CD4-positive, alpha-beta T cell treated with Interleukin-6 for 4 hours (primary cell): ENCODE measurements at regions not wholly inside any gene's neighbourhood (a gene's known extent, or its start where the extent isn't known, plus 50 kb on each side); places are given as distances from the start of the nearest gene placed in this dataset.
"Not testable (repeated sequence)": the region's sequence is repeated elsewhere in the genome, so short reads cannot be mapped to it uniquely, and the experiment has no call there.

Experiments
- DNase-seq: peaks from one replicate; pipeline ENCODE4 v3.0.0-alpha.2; 2020; ENCODE audit warnings: mixed read lengths

DNA sequence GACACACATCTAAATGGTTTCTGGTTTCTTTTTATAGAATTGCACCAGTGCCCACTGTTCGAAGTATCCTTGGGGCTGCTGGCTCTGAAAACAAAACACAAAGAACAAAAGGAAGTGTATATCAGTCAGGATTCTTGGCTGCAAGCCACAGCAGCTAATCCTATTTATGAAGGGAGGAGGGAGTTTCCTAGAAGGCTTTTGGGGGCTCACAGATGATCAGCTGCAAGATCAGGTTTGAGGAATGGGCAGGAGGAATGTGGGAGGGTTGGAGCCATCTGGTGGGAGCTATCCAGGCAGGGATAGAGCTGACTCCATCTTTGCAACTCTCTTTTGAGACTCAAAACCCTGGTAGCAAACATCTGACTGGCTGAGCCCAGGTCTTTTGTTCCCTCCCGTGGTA, 118.3 kb upstream of the EEF2KMT start:
- DNase-seq = no peak

DNA sequence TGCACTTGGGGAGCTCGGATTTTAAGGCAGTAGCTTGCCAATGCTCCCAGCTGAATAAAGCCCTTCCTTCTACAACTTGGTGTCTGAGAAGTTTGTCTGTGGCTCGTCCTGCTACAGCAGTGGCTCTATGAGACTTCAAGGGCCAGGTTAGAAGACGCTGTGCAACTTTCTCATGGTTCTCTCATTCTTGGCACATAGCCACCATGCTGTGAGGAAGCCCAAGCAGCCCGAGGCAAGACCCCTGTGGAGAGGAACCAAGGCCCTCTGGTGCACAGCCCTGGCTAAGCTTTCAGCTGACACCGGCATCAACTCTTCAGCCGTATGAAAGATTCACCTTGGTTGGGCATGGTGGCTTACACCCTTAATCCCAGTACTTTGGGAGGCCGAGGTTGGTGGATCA, 116.9 kb upstream of the EEF2KMT start:
- no peak for DNase-seq

DNA sequence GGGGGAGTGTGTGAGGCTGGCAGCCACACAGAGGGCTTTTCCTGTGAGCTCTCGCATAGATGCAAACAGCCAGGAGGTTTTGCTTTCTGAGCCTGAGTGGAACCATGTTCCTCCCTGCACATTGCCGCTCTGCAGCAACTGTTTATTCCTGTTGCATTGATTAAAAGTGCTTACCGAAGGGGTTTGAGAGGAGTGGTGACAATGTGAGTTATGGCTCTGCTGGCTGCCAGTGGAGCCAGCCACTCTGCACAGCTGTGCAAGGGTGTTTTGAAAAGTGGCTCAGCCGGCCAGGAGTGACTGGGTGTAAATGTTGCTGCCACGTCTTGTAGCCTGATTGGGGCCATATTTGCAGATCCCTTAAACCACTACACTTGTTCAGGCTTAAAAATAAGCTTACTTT, 114.9 kb upstream of the EEF2KMT start:
- DNase-seq = not testable (repeated sequence)

DNA sequence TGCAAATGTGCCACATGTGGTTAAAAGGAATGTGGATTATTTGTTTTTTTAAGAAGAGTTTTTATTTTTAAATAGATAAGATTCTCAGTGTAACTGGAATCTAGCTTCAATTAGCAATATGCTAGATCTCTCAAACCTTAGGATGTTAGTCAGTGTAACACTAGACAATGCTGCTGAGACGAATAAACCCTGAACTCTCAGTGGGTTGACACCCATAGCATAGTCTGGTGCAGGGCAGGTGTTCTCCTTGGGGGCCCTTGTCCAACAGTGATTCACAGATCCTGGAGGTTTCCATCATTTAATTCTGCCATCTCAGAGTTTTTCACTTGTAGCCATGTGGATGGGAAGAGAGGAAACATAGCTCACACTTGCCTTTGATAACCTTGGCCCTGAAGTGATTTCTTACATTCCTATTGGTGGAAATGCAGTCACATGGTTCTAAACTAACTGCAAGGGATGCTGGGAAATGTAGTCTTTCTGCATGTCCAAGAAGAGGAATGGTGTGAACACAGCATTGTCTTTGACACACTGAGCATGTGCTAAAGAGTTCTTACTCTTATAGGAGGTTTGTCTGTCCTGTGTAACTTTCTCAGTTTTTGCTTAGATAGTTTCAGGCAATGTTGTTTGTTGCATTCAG, 110.4 kb upstream of the EEF2KMT start:
- DNase-seq = not testable (repeated sequence)

DNA sequence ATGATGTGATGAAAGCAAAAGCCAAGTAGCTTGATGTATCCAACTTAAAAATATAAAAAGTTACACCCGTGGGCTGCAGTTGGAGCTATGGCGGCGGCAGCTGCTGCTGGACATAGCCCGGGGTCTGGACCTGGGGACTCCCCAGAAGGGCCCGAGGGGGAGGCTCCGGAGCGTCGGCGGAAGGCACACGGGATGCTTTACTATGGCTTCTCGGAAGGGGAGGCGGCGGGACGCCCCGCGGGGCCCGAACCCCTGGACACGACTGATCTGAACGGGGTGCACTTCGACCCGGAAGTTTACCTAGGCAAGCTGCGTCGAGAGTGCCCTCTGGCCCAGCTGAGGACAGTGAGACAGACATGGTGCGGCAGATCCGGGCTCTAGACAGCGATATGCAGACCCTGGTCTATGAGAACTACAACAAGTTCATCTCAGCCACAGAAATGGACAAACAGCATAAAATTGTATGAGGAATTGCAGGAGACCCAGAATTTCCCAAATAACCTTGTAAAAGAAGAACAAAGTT, 109.5 kb upstream of the EEF2KMT start:
- DNase-seq = no peak

DNA sequence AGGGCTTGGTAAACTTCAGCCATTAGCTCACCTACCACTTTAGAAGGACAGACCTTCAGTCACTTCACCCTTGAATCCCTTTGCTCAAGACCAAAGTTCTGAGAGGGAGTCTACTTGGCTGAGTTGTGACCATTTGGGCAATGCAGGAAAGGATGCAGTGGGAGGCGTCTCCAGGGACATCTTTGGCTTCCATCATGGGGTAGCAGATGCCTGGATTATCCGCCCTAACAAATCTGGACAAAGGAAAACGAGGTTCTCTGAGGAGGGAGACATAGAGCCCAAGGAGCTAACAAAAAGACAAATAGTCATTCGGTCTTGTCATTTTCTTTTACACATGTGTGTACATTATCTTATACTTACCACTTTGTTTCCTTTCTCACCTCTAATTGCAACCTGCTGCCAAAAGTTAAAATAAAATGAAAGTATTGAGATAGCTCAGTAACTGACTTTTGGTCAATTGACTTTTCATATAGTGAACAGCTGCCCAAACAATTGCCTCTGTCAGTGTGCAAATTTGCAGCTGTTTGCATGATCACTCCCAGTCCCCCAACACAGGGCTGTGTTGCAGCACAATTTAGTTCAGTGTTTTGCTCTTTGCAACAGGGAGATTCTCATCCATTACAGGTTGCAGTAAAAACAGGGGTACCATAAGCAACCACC, 108.9 kb upstream of the EEF2KMT start:
- no peak for DNase-seq

DNA sequence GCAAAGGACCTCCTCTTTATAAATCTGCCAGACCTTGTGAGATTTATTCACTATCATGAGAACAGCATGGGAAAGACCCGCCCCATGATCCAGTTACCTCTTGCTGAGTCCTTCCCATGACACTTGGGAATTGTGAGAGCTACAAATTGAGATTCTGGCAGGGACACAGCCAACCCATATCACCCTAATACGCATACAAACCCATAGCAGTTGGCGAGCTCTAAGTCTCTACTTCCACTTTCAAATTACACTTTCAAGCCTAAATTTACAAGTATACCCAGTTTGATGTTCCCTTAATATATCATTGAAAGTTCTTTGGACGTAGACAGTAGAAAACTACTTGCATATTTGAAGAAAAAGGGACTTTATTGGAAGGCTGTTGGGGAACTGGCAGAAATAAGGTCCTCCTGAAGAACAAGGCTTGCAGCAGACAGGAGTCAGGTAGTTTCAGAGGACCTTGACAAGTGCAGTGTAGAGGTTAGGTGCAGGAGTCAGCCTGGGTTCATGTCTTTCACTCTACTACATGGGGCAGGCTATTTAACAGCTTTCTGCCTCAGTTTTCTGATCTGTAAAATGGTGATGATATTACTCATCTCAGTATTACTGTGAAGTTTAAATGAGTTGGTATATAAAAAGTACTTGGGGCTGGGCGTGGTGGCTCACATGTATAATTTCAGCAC, 107.9 kb upstream of the EEF2KMT start:
- no peak for DNase-seq

DNA sequence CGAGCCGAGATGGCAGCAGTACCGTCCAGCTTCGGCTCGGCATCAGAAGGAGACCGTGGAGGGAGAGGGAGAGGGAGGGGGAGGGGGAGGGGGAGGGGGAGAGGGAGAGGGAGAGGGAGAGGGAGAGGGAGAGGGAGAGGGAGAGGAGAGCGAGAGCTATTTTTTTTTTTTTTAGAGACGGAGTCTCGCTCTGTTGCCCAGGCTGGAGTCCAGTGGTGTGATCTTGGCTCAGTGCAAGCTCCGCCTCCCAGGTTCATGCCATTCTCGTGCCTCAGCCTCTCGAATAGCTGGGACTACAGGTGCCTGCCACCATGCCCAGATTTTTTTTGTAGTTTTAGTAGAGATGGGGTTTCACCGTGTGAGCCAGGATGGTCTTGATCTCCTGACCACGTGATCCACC, 106.1 kb upstream of the EEF2KMT start:
- DNase-seq = not testable (repeated sequence)

DNA sequence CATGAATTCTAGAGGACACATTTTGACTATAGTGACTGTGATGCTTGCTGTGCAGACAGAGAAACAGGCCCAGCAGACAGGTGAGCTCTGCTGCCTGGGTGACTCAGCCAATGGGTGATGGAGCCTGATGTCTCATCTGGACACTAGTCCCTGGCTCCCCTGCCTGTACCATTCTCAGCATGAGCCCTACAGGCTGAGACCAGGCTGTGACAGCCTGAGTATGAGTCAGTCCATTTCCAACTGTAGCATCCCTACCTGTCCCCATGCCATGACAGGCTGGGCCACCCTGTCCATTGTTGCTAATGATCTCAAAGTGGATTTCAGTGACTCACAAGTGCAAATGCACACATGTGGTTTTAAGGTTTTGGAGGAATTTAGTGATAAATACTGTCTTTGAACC, 102.5 kb upstream of the EEF2KMT start:
- no peak for DNase-seq

DNA sequence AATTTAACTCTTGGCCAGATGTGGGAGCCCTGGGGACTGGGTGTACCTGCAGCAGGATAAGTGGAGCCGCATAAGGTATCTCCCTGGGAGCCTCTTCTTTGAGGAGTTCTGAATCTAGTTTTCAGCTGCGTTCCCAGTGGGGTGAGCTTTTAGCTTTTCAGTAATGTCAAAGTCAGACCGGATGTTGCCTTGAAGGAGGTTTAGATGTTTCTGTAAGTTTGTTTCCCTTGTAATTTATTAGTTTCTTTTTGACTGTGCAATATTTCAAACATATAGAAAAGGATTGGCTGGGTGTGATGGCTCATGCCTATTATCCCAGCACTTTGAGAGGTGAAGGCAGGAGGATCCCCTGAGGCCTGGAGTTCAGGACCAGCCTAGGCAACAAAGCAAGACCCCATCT, 98.6 kb upstream of the EEF2KMT start:
- DNase-seq = no peak

DNA sequence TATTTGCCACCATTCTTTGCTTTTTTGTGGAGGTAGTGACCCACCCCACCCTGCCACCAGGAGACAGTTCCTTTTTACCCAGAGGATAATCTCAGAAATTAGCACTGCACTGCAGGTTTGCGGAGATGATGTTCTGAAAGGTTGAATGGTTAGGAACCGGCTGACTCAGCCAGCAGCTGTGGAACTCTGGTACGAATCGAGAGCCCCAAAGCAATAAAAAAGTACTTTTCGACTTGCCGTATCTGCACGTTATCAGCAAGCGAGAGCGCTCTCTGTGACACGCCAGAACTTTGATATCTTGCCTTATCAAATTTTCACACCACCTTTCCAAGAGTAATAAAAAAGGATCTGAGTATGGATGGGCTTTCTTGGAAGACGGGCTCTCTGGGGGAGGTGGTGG, 96.3 kb upstream of the EEF2KMT start:
- no peak for DNase-seq

DNA sequence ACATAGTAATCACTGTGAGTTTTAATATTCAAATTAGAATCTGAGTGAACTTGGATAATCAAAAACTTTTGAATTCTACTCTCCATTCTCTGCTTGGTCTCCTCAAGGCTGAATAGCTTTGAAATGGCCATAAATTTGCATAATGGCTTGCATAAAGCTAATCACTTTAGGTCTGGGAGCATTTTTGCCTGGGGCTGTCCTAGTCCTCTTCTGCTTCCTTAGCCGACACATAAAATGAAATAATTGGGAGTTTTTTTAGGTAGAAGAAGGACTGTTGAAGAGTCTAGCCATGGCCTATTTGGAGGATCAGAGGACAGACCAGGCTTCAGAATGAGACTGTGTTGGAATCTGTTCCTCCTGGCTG, 91.4 kb upstream of the EEF2KMT start:
- no peak for DNase-seq

DNA sequence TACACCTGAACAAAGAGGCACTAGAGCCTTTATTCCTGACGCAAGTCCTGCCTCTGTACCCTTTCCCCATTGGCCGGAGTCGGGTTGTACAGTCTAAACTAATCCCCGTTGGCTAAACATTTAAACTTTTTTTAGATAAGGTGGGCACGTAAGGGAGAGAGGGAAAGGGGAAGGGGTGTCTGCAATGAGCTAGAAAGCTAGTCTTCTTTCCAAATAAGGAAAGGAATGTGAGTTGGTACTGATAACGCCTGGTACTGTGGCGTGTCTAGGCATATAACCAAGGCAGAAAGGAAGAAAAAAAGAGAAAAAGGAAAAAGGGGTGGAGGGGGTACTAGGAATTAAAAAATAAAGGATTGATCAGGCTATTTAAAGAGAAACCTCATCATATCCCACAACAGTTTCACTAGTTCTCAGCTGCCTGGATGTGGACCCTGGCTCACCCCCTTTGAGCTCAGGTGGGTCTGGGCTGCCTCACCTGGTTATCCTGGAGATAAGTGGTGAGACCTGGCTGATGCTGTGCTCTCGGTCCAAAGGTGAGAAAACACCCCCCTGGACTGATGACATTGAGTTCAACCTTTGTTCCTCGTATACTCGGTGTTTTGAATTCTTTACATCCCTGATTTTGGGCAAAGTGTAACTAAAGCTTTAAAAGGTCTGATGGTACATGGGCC, 90.9 kb upstream of the EEF2KMT start:
- DNase-seq = no peak

DNA sequence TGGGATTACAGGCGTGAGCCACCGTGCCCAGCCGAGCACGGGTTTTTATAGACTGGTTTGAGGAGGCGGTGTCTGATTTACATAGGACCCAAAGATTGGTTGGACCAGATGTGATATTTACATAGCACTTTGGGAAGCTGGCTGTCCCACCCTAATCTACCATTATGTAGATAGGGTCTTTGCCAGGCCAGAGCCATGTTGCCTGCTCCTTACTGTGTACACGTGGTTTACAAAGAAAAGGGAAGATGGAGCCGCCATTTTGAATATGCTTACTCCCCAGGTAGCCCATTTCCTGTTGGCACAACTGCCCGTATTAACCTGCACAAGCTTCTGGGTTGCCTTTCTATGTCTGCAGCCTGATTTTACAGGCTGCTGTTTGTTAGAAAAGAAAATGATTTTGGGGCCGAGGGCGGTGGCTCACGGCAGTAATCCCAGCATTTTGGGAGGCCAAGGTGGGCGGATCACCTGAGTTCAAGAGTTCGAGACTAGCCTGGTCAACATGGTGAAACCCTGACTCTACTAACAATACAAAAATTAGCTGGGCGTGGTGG, 89.9 kb upstream of the EEF2KMT start:
- no peak for DNase-seq

DNA sequence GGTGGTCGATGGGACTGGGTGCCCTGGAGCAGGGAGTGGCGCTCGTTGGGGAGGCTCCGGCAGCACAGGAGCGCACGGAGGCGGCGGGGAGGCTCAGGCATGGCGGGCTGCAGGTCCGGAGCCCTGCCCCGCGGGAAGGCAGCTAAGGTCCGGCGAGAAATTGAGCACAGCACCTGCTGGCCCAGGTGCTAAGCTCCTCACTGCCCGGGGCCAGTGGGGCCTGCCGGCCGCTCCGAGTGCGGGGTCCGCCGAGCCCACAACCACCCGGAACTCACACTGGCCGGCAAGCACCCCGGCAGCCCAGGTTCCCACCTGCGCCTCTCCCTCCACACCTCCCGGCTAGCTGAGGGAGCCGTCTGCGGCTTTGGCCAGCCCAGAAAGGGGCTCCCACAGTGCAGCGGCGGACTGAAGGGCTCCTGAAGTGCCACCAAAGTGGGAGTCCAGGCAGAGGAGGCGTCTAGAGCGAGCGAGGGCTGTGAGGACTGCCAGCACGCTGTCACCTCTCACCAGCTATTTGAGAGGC, 88.8 kb upstream of the EEF2KMT start:
- no peak for DNase-seq

DNA sequence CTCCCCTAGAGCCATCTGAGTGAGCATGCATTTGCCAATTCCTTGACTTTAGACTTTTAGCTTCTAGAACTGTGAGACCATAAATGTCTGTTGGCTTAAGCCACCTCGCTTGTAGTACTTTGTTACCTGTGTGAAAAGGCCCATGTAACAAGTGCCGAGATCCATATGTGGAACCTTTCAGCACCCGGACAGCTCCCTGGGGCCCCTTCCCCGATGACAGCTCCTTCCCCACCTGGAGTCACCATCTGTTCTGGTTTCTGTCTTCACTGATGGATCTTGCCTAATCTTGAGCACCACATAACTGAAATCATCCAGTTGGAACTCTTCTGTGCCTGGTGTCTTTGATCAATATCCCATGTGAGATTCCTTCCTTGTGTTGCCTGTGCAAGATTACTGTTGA, 78.9 kb upstream of the EEF2KMT start:
- DNase-seq = no peak

DNA sequence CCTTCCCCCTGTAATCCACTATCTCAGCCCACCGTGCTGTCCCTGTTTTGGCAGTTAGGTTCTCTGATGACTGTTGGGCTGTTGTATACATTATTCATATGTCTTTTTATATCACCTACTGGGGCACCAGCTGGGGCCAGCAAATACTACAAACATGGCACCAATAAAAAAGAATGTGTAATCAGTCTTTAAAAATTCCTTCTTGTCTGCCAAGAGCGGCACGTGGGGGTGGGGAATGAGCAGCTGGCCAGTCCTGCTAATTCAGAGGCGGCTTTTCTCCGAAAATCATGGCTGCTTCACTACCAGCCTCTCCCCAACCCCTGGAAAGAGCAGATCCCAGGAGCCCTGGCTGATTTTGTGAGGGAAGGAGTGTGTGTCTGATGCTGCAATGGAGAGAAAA, 77.7 kb upstream of the EEF2KMT start:
- no peak for DNase-seq

DNA sequence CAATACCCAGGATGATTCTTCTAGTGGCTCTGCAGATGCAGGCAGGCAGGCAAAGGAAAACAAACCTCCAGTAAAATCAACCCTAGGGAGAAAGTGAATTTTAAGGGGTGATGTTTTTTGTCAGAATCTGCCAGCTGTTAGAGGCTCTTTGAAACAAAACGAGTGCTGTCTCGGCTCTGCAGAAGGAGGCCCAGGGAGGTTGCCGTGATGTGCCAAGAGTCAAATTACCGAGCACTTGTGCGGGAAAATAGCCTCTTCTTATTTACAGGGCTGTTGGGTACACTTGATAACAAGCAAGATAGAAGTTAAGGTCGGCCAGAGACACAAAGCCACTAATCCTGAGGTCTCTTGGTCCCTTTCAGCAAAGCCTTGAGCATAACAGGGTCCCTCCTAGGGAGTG, 68.9 kb upstream of the EEF2KMT start:
- DNase-seq = no peak

DNA sequence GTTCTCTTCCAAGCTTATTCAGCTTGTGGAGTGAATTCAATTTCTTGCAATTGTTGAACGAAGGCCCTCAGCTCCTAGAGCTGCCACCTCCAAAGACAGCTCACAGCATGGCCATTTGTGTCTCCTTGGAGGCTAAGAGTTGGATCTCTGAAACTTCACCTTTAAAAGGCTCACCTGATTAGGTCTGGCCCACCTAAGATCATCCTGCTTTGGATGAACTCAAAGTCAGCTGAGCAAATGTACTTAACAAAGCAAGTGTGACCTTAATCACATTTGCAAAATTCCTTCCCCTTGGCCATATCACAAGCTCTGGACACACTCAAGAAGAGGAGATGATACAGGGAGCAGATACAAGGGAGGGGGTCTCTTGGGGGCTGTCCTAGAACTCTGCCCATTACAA, 67.8 kb upstream of the EEF2KMT start:
- DNase-seq = not testable (repeated sequence)

DNA sequence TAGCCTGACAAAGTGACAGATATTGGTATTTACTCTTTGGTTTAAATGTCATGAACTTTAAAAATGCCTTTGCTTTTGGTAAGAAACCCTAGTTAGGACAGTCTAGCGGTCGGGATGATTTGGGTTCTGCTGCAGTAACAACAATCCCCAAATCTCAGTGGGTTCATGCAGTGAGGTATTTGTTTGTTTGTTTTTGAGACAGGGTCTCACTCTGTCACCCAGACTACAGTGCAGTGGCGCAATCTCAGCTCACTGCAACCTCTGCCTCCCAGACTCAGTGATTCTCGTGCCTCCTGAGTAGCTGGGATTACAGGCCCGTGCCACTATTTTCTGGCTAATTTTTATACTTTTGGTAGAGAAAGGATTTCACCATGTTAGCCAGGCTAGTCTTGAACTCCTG, 65.2 kb upstream of the EEF2KMT start:
- not testable (repeated sequence) for DNase-seq

DNA sequence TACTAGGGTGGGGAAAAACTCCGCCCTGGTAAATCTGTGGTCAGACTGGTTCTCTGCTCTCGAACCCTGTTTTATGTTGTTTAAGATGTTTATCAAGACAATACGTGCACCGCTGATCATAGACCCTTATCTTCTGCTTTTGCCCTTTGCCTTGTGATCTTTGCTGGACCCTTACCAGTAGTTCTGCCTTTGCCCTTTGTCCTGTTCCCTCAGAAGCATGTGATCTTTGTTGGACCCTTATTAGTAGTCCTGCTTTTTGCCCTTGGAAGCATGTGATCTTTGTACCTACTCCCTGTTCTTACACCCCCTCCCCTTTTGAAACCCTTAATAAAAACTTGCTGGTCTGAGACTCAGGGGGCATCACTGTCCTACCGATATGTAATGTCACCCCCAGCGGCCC, 64.3 kb upstream of the EEF2KMT start:
- DNase-seq = not testable (repeated sequence)

DNA sequence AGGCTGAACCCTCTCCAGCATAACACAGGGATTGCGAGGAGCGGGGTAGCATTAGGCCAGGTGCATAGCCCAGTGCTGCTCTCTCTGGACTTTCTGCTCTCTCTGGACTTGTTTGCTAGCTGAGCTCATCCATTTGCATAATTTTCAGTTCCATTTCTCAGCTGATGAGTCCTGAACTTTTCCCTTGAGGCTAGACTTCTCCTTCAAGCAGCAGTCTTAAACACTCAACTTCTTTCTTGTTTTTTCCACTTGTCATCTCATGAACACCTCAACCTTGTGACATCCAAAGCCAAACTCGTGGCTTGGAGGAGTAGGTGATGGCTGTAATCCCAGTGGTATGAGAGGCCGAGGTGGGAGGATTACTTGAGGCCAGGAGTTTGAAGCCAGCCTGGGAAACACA, 62.4 kb upstream of the EEF2KMT start:
- not testable (repeated sequence) for DNase-seq

DNA sequence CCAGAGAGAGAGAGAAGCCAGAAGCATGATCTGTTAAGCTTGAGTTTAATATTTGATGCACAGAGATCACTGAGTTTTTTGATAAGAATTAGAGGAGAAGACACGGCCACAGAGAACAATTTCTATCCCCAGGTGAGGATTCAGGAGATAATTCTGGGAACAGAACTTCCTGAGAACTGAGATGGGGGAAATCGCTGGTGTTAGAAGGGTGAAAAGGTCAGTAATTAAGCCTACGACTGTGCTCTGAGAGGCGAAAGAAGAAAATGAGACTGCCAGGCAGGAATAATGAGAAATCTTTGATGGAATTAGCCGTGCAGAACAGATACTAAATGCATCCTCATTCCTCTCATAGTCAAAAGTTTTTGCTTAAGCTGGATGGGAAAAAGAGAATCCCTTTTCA, 61.9 kb upstream of the EEF2KMT start:
- not testable (repeated sequence) for DNase-seq
